Endothelial cell of umbilical vein (primary cell): ENCODE measurements at regions not wholly inside any gene's neighbourhood (a gene's known extent, or its start where the extent isn't known, plus 50 kb on each side); places are given as distances from the start of the nearest gene placed in this dataset.

Experiments used
- CTCF ChIP-seq, 2 donors: IDR thresholded peaks; 1 replicate in 1 of 2; 2 replicates in 1 of 2; pipeline ENCODE4 v1.5.1; 2011; ENCODE audit warnings: low read length in 2 of 2, mild to moderate bottlenecking in 2 of 2, moderate library complexity in 2 of 2, control low read depth in 1 of 2, inconsistent platforms in 1 of 2, low read depth in 1 of 2; ENCODE audit not compliant: insufficient read depth in 1 of 2; ENCODE audit errors: extremely low read depth in 1 of 2
- EZH2 ChIP-seq: IDR thresholded peaks from 2 replicates; pipeline ENCODE4 v1.6.1; 2012; ENCODE audit warnings: borderline replicate concordance, low read depth, mild to moderate bottlenecking, moderate library complexity, low read length, inconsistent platforms; ENCODE audit not compliant: severe bottlenecking
- FOS ChIP-seq: IDR thresholded peaks from 2 replicates; pipeline ENCODE4 v1.6.1; 2011; ENCODE audit warnings: mild to moderate bottlenecking, low read length, moderate library complexity, borderline replicate concordance; ENCODE audit not compliant: insufficient read depth
- MAX ChIP-seq: IDR thresholded peaks from 2 replicates; pipeline ENCODE4 v1.6.1; 2011; ENCODE audit not compliant: insufficient read depth, insufficient read length
- MYC ChIP-seq: IDR thresholded peaks from one replicate; pipeline ENCODE4 v1.6.1; 2011; ENCODE audit warnings: mild to moderate bottlenecking, low read depth, low read length
- POLR2A ChIP-seq: IDR thresholded peaks from 2 replicates; pipeline ENCODE4 v1.6.1; 2012; ENCODE audit warnings: low read depth, mild to moderate bottlenecking, control low read depth, low read length
- POLR2AphosphoS5 ChIP-seq: IDR thresholded peaks from 2 replicates; pipeline ENCODE4 v1.6.1; 2012; ENCODE audit warnings: low read depth, mild to moderate bottlenecking, control low read depth, low read length, moderate library complexity; ENCODE audit not compliant: insufficient read depth

- TF ChIP-seq POLR2A = no peak
- TF ChIP-seq EZH2 = no peak
- no peak for TF ChIP-seq CTCF (IDR thresholded peaks at IDR 0.05; ENCODE audit: extremely low read depth in 1 of 2, insufficient read depth in 1 of 2, low read depth in 1 of 2, low read length in 2 of 2)
- no peak for TF ChIP-seq POLR2AphosphoS5
- no peak for TF ChIP-seq MYC
- no peak for TF ChIP-seq FOS
- TF ChIP-seq MAX = no peak
Measured at GRCh38 chr3:20836801-20837200, 650.8 kb upstream of the SGO1 start.
